HL-60 (cell line): ENCODE measurements at regions not wholly inside any gene's neighbourhood (a gene's known extent, or its start where the extent isn't known, plus 50 kb on each side); places are given as distances from the start of the nearest gene placed in this dataset.

Experiments used
- DNase-seq, 2 experiments: peaks; one replicate each; pipeline ENCODE4 v3.0.0-alpha.2; 2010 to 2020; ENCODE audit warnings: low read depth in 1 of 2, low spot score in 1 of 2
- H3K27ac ChIP-seq: fragments of 250-450 bp; sonication (Bioruptor Pico); replicated peaks from 2 replicates; pipeline ENCODE4 v1.5.1; 2020; ENCODE audit warnings: mild to moderate bottlenecking, moderate library complexity
- H3K27me3 ChIP-seq: fragments of 250-450 bp; sonication (Bioruptor Pico); 2 replicates; pipeline ENCODE4 v1.5.1; 2021; ENCODE audit warnings: mild to moderate bottlenecking, moderate library complexity; ENCODE audit not compliant: insufficient read depth, poor library complexity, severe bottlenecking
- H3K4me3 ChIP-seq: replicated peaks from 2 replicates; pipeline ENCODE4 v1.5.1; 2011; ENCODE audit warnings: mild to moderate bottlenecking, control low read depth, low read length; ENCODE audit not compliant: insufficient read depth
- GABPA ChIP-seq: IDR thresholded peaks from 2 replicates; pipeline ENCODE4 v1.6.1; 2012; ENCODE audit warnings: low read depth
- POLR2AphosphoS5 ChIP-seq: IDR thresholded peaks from 2 replicates; pipeline ENCODE4 v1.6.1; 2012; ENCODE audit warnings: low read depth
- SPI1 ChIP-seq: IDR thresholded peaks from 2 replicates; pipeline ENCODE4 v1.6.1; 2012; ENCODE audit warnings: low read depth, mild to moderate bottlenecking, borderline replicate concordance
- TF ChIP-seq, protein P1 (sequence below): IDR thresholded peaks from 2 replicates; pipeline ENCODE4 v1.6.1; 2012; ENCODE audit warnings: low read depth; ENCODE audit not compliant: insufficient replicate concordance
- TF ChIP-seq, protein P2 (sequence below): IDR thresholded peaks from one replicate; pipeline ENCODE4 v1.5.1; 2011; ENCODE audit warnings: low read length, control low read depth, inconsistent platforms; ENCODE audit not compliant: insufficient read depth

DNA sequence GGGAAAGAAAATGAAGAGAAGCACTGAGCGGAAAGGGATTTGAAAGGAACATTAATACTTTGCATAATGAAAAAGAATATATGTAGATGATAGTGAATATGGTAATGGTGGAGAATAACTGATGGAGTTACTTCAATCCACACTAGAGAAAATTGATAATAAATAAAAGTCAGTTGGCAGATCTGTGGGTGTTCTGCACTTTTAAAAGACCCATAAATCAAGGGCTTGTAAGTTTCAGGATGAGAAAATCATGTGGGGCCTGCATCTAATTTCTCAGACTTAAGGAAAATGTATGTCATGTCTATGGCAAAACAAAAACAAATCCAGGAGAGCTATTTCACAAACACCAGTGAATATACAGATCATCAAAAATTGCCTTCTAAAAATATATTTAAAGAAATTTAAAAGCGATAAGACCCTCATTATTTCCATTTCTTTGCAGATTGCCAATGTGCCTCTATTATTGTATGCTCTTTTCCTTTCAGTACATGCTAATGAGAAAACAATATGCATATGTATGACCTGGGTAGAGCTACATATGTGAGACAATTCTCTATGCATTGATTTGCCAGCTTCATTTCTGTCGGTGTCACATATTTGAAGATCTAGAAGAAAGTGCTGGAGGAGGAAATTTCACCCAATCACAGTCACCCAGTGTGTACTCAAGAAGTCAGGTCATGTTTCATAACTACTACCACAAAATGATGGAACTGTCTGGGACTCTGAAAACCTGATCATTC, 269.9 kb upstream of the PDZRN3 start:
- H3K4me3 ChIP-seq = no peak overlapping the region
- no peak for TF ChIP-seq GABPA
- TF ChIP-seq, protein P1, sequence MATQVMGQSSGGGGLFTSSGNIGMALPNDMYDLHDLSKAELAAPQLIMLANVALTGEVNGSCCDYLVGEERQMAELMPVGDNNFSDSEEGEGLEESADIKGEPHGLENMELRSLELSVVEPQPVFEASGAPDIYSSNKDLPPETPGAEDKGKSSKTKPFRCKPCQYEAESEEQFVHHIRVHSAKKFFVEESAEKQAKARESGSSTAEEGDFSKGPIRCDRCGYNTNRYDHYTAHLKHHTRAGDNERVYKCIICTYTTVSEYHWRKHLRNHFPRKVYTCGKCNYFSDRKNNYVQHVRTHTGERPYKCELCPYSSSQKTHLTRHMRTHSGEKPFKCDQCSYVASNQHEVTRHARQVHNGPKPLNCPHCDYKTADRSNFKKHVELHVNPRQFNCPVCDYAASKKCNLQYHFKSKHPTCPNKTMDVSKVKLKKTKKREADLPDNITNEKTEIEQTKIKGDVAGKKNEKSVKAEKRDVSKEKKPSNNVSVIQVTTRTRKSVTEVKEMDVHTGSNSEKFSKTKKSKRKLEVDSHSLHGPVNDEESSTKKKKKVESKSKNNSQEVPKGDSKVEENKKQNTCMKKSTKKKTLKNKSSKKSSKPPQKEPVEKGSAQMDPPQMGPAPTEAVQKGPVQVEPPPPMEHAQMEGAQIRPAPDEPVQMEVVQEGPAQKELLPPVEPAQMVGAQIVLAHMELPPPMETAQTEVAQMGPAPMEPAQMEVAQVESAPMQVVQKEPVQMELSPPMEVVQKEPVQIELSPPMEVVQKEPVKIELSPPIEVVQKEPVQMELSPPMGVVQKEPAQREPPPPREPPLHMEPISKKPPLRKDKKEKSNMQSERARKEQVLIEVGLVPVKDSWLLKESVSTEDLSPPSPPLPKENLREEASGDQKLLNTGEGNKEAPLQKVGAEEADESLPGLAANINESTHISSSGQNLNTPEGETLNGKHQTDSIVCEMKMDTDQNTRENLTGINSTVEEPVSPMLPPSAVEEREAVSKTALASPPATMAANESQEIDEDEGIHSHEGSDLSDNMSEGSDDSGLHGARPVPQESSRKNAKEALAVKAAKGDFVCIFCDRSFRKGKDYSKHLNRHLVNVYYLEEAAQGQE = no peak
- TF ChIP-seq SPI1 = no peak
- no peak for TF ChIP-seq POLR2AphosphoS5
- TF ChIP-seq, protein P2, sequence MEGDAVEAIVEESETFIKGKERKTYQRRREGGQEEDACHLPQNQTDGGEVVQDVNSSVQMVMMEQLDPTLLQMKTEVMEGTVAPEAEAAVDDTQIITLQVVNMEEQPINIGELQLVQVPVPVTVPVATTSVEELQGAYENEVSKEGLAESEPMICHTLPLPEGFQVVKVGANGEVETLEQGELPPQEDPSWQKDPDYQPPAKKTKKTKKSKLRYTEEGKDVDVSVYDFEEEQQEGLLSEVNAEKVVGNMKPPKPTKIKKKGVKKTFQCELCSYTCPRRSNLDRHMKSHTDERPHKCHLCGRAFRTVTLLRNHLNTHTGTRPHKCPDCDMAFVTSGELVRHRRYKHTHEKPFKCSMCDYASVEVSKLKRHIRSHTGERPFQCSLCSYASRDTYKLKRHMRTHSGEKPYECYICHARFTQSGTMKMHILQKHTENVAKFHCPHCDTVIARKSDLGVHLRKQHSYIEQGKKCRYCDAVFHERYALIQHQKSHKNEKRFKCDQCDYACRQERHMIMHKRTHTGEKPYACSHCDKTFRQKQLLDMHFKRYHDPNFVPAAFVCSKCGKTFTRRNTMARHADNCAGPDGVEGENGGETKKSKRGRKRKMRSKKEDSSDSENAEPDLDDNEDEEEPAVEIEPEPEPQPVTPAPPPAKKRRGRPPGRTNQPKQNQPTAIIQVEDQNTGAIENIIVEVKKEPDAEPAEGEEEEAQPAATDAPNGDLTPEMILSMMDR = no peak
- no peak overlapping the region for H3K27ac ChIP-seq
- H3K27me3 ChIP-seq = peaks cover 2% of the 10 kb centered on the region
- no peak for DNase-seq

DNA sequence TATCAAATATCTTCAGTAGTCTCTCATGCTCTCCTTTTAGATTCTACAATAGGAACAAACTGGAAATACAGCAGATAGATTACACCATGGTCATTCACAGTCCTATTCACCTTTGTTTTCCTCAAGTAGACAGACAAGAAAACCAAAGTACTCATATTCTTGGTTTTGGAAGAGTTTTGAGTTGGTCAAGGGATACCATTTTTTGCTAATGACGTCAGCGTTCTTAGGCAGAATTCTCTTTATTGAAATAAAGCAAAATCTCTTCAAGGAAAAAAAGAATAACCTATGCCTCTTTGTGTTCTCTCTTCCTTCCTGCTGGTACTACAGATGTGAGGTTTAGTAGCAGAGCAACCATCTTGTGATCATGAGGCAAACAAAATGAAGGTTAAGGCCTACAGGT, 268.3 kb upstream of the PDZRN3 start:
- no peak for DNase-seq
- H3K27me3 ChIP-seq = peaks cover 2% of the 10 kb centered on the region
- no peak for TF ChIP-seq POLR2AphosphoS5
- TF ChIP-seq, protein P1 = no peak
- no peak for TF ChIP-seq SPI1
- TF ChIP-seq, protein P2 = no peak
- TF ChIP-seq GABPA = no peak
- no peak overlapping the region for H3K27ac ChIP-seq
- no peak overlapping the region for H3K4me3 ChIP-seq

DNA sequence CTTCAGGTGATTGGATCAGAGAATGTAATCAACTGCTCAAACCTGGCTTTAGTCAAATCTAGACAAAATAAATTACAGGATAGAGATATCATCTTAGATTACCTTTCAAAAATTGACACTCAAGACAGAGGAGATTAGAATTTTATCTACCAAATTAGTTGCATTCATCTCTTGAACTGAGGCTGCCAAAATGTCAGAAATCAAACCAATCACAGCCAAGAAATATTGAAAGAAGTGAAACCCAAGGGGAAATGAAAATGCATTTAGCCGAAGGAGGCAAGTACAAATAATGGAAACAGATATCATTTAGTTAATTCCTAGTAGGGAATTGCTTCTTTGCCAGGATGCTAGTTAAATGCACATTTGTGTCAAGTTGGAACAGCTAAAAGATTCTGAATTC, 261.1 kb upstream of the PDZRN3 start:
- no peak overlapping the region for H3K4me3 ChIP-seq
- no peaks in the 10 kb centered on the region for H3K27me3 ChIP-seq
- no peak for DNase-seq
- H3K27ac ChIP-seq = no peak overlapping the region
- no peak for TF ChIP-seq SPI1
- no peak for TF ChIP-seq GABPA
- TF ChIP-seq, protein P1 = no peak
- no peak for TF ChIP-seq POLR2AphosphoS5
- TF ChIP-seq, protein P2 = no peak
